ENCODE measurements at regions not wholly inside any gene's neighbourhood (a gene's known extent, or its start where the extent isn't known, plus 50 kb on each side); places are given as distances from the start of the nearest gene placed in this dataset.

DNA sequence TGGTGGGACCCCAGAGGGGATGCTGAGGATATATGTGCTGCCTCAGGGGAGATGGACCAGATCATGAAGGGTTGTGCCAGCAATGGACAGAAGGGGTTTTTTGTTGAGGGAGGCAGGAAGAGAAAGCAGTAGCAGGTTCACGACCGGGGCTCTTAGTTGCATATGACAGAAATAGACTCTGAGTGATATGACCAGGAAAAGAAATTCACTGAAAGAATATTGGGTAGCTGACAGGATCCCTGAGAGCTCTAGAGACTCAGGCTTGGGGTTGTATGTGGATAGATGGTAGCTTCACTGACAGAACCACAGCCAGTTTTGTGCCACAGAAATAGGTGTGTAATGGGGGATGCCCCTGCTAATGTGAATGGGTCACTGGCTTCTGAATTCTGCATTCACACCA is 241.6 kb downstream of the ZNF621 start:
- POLR2A ChIA-PET (ENCODE audit: low non-redundant PET) = no interaction called here
- CTCF ChIA-PET = interaction anchor here (0.5 kb wide), 1 partner anchor 10 kb away, joined by 6 read pairs; no protein-coding TSS in a partner anchor
- TF ChIP-seq, protein P1, sequence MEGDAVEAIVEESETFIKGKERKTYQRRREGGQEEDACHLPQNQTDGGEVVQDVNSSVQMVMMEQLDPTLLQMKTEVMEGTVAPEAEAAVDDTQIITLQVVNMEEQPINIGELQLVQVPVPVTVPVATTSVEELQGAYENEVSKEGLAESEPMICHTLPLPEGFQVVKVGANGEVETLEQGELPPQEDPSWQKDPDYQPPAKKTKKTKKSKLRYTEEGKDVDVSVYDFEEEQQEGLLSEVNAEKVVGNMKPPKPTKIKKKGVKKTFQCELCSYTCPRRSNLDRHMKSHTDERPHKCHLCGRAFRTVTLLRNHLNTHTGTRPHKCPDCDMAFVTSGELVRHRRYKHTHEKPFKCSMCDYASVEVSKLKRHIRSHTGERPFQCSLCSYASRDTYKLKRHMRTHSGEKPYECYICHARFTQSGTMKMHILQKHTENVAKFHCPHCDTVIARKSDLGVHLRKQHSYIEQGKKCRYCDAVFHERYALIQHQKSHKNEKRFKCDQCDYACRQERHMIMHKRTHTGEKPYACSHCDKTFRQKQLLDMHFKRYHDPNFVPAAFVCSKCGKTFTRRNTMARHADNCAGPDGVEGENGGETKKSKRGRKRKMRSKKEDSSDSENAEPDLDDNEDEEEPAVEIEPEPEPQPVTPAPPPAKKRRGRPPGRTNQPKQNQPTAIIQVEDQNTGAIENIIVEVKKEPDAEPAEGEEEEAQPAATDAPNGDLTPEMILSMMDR (conservative IDR thresholded peaks at IDR 0.05; ENCODE audit: low read depth) = no peak
- H3K27ac ChIP-seq = no peak overlapping the region
- no peak for DNase-seq (ENCODE audit: low spot score)

DNA sequence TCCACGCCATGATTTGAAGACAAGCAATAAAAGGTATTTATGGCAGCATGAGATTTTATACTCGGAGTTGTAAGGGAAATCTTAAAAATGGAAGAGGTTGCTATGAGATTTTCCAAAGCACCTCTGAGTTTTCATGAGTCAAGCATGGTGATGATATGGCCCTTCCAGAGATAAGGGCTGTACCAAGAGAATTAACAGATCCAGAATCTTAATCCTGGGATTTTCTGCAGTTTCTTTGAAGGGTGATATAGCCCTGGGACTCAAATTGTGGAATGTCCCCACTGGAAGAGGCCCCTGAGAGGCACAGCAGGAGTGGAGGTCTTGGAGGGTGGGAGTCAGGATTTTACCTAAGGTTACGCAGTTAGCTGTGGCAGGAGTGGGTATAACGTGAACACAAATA is 243.3 kb downstream of the ZNF621 start:
- POLR2A ChIA-PET (ENCODE audit: low non-redundant PET) = no interaction called here
- TF ChIP-seq, protein P1 (conservative IDR thresholded peaks at IDR 0.05; ENCODE audit: low read depth) = no peak
- CTCF ChIA-PET = no interaction called here
- no peak for DNase-seq (ENCODE audit: low spot score)
- no peak overlapping the region for H3K27ac ChIP-seq

DNA sequence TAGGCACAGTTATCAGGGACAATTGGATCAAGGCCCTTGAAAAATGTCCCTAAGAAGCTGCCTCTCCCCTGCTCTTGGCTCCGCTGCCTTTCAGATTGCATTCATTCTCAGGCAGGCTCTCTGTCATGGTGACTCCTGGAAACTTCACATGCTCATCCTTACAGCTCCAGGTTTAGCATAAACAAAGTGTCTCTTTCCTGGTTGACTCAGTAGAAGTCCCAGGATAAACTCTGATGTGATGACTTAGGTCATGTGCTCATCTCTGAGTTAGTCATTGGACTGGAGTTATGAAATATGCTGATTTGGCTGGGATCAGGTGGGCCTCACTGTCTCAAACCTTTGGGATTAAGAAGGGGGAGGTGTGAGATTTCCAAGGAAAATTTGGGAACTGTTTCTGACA is 243.8 kb downstream of the ZNF621 start:
- ChIA-PET POLR2A (ENCODE audit: low non-redundant PET) (no interaction called here), CTCF (no interaction called here)
- no peak for DNase-seq (ENCODE audit: low spot score)

DNA sequence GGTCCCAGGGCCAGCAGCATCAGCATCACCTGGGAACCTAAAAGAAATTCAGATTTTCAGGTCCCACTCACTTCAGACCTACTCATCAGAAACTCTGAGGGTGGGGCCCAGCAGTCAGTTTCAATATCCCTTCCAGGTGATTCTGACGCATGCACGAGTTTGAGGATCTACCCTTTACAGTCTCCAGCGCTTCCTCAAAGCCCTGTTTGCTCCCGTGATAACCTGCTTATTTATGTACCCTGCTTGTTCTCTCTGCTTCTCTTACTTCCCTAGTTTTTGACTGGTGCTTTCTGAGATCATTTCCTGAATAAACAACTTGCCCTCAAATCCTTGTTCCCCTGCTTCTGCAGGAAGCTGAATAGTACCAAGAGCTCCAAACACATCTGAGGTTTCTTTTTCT is 245.3 kb downstream of the ZNF621 start:
- POLR2A ChIA-PET (ENCODE audit: low non-redundant PET) = no interaction called here
- CTCF ChIA-PET = no interaction called here
- H3K27ac ChIP-seq = no peak overlapping the region
- TF ChIP-seq, protein P1 (conservative IDR thresholded peaks at IDR 0.05; ENCODE audit: low read depth) = no peak
- no peak for DNase-seq (ENCODE audit: low spot score)

More for the DNA sequence above, 243.8 kb downstream of the ZNF621 start:
- H3K27ac ChIP-seq = no peak overlapping the region
- TF ChIP-seq, protein P1 (conservative IDR thresholded peaks at IDR 0.05; ENCODE audit: low read depth) = no peak

DNA sequence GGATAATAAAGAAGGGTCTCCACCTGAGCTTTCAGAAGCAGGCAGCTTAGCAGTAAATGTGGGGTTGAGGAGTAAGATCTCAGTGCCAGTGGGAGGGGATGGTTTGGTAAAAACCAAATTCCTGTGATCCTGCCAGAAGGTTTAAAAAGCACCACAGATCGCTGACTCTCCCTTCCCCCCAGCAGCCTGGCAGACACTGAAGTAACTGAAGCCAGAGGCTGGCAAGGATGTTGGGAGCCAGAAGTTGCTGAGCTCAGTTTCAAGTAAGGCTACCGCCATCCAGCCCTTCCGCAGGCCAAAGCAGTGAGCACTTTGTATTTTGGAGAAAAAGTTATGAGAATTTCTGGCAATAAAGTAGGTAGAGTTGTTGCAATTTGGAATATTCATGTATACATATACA is 246.4 kb downstream of the ZNF621 start:
- ChIA-PET POLR2A (ENCODE audit: low non-redundant PET) (no interaction called here), CTCF (no interaction called here)
- no peak for DNase-seq (ENCODE audit: low spot score)
- TF ChIP-seq, protein P1 (conservative IDR thresholded peaks at IDR 0.05; ENCODE audit: low read depth) = no peak
- H3K27ac ChIP-seq = no peak overlapping the region

DNA sequence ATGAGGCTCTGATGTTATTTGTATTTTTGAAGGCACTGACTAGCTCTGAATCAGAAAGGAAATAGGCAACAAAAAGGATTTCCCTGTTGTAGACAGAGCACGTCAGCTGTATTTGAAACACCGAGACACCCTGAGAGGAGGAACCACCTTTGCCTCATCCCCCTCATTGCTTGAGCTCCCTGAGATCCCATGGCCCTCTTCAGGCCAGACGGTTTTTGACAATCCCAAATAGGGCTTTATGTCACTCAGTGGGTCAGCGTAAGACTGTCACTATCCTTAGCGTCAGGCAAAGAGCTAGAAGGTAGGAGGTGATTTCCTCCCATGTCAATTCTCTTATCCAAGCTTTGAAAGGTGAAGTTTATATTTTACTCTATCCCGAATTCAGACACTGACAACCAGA is 254.3 kb downstream of the ZNF621 start:
- no peak overlapping the region for H3K27ac ChIP-seq
- ChIA-PET POLR2A (ENCODE audit: low non-redundant PET) (no interaction called here), CTCF (no interaction called here)
- TF ChIP-seq, protein P1 (conservative IDR thresholded peaks at IDR 0.05; ENCODE audit: low read depth) = no peak
- no peak for DNase-seq (ENCODE audit: low spot score)
